ENCODE measurements at regions not wholly inside any gene's neighbourhood (a gene's known extent, or its start where the extent isn't known, plus 50 kb on each side); places are given as distances from the start of the nearest gene placed in this dataset.
"Not testable (repeated sequence)": the region's sequence is repeated elsewhere in the genome, so short reads cannot be mapped to it uniquely, and the experiment has no call there.

DNA sequence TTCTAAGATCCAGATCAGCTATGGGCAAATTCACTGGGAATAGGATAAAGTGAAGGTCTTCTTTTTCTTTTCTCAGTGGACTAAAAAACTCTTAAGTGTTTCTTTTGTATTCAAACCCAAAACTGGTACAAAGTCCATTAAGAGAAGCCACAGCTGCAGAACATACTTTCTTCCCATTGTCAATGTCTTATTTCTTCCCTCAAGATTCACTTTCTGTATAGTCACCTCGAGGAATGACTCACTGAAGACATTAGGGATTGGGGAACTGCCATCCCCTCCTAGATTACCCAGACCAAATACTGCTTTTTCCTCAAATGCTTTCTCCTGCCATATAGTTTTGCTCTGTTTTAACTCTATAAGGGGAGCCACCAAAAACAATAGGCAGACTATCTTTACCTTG, 117.4 kb upstream of the SYT13 start:
- DNase-seq: not testable (repeated sequence)

DNA sequence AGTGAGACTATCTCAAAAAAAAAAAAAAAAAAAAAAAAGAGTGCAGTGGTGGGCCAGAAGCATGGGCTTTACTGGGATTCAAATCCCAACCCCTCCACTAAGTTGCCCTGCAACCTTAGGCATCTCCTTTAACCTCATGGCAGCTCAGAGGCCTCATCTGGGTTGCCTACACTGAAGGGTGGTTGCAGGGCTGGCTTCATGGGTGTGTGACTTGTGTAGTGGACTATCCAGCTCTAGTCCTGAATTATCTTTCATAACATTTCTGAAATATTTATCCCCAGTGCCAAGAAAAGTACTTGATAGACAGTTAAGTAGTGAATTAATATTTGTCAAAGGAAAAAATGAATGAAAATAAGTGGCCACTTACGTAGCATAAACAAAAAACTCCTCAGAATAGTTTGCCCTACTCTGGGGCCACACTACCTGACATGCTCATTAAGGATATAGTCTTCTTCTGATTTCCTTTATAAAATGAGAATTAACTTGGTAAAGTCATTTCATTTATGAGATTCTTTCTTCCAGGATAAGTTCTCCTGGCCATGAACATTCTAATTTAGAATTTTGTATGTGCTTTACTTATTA, 116.0 kb upstream of the SYT13 start:
- no peak for DNase-seq

DNA sequence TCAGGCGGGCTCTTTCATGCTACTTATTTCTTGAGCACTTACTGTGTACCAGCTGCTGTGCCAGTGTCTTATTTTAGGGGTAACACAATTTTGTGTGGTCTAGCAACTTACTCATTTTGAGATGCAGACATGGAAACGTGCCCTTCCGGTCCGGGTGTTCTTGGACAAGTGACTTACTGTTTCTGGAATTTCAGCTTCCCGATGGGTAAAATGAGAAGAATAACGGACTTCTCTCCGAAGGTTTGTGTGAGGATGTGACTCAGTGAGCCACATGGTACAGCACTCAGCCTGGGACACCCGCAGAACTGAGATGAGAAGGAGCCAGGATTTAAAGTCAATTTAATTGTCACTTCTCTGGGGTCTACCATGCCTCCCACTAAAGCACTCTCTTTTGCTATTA, 114.5 kb upstream of the SYT13 start:
- no peak for DNase-seq

DNA sequence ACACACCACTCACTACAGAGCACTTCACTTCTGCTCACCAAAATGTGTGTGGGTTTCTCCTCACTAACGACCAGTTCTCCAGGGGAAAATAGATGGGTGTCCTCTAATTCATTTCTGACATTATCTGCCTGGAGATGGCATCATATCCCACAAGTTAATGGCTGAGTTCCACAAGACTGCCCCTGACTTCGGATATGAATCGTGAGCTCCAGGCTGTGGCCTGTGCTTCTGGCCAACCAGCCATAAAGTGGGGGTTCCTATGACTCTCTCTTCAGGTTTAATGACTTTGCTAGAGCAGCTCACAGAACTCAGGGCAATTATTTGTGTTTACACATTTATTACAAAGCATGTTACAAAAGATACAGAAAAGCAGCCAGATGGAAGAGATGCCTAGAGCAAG, 113.0 kb upstream of the SYT13 start:
- no peak for DNase-seq

DNA sequence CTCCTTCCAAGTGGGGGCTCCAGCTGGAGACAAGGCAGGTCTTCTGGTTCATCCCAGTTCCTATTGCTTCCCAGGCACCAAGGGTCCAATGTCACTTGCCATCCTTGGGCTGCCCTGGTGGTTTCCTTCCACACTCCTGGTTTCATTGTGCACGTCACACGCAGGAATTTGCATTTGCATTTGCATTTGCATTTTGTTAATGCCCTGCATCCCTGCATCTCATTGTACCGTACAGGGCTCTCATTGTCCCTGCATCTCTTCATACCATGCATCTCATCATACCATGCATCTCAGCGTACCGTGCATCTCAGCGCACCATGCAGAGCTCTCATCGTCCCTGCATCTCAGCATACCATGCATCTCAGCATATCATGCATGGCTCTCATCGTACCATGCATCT, 112.2 kb upstream of the SYT13 start:
- no peak for DNase-seq

DNA sequence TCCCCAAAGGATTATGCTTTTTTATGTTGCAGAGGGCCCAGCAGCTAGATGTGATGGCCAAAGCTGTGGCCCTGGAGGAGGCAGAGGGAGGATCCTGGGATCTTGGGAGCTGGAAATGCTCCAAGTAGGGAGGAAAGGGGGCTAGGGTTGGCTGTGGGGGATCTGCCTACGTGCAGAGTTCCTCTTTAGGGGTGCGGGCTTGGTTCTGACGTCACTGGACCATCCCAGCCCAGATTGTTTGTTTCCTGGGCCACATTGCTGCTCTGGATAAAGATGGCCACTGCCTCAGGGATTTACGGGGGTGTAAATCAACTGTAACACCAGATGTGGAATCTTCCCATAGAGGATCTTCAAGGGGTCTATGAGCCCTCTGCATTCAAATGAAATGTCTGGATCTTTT, 110.3 kb upstream of the SYT13 start:
- DNase-seq: no peak

DNA sequence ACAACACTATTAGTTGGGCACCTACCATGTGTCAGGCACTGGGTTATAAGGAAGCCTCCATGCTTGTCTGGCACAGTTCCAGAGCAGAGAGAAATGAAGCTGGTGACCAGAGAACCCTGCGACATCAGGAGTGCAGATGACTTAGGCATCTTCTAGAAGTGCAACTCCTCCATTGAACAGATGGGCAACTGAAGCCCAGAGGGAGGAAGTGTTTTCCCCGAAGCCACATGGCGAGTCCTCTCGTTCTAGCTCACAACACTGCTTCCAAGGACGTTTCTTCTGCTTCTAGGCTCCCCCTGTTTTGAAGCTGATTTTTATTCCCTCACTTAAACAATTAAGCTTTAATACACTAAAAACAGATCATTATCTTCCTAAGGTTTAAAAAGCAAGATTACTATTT, 109.8 kb upstream of the SYT13 start:
- no peak for DNase-seq

DNA sequence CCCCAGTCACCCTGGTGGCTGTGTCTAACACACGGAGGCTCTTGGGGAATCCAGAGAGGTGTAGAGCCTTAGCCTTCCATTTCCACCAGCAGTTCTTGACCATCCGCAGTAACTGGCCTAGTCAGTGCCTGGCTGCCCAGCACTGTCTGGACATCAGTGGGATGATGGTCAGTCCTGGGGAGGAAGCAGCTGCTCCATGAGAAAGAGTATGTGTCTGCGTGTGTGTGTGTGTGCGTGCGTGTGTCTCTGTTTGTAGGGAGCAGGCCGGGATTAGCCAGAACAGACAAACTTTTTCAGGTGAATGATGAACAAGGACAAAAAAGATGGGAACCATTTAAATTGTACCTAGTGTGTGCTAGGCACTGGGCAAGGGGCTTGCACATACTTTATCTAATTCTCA, 109.3 kb upstream of the SYT13 start:
- no peak for DNase-seq

DNA sequence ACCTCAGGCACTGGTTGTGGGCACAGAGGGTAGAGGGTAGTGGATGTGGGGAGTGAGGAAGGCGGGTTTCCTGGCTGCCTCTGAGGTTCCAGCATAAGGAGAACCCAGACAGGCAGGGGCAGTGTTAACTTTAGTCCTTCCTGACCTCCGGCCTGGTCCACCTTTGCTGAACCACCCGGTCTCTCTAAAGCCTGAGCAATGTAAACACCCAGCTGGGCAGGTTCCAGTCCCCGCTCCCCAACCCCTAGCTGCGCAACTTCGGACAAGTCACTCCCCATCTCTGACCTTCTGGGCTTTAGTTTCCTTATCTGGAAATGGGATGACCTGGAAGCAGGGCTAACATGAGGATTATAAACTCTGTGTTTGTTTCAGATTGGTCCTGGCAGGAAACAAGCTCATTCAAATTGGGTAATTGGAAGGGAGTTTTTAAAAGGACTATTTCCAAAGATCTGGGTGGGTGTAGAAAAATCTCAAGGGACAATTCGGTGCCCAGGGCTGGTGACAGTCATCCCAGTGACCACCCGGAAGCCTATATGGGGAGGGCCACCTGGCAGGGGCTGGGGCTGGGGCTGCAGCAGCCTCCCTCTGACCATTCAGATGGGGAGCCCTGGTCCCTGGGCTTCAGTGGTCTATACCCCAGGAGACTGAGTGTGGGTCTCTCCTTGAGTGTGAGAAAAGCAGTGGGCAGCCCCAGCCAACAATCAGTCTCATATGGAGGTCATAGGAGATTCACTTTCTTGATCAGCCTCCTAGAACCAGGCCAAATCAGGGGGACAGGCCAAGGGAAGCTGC, 108.3 kb upstream of the SYT13 start:
- DNase-seq: no peak

DNA sequence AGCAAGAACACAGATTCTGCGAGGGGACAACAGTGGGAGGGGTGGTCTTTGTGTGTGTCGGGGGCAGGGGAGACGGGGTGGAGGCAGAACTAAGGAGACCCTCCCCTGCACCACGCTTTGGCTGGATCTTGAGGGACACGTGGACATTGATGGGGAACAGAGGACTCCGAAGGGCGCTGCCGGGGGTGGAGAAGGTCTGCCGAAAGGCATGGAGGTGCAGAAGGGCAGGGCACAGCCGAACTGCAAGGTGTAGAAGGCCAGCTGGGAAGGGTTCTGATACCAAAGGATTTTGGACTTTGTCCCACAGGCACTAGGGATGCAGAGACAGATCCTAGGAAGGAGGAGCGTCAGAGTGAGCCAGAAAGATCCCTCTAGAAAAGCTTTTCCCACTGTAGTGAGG, 107.7 kb upstream of the SYT13 start:
- no peak for DNase-seq

DNA sequence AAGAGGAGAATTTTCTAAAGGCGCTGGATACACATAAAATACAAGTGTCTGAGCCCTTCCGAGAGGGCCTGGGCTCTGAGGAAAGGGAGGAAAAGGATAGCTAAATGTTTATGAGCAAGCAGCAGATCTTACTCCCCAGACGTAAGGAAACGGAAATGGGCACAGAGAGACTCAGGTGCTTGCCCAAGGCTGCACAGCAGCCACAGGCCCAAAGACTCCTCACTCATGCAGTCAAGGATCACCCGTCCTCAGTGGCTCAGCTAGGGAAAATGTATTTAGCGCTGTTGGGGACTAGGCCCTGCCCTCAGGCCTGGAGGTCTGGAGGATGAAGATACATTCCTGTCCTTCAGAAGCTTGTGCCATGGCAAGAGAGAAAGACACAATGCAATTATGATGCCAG, 107.2 kb upstream of the SYT13 start:
- no peak for DNase-seq

DNA sequence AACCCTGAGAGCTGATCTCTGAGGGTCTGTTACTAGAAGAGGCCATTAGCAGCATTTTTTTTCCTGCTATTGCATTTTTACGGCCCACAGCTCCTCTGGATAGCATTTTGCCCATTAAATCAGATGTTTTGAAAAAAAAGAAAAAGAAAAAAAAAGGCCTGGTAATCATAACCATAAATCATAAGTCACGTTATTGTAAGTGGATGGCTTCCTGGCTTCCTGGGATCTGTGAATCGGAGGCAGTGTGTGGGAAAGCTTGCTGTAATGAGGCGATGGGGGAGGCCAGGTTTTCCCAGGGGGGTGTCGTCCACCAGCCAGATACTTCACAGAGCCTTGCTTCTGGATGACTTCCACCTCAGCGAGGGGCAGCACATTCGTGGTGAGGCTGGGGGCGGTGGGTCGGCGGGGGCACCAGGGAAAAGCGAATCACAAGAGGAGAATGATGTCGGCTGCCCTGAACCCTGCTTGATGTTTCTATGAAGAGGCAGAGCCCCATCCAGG, 106.5 kb upstream of the SYT13 start:
- DNase-seq: no peak

DNA sequence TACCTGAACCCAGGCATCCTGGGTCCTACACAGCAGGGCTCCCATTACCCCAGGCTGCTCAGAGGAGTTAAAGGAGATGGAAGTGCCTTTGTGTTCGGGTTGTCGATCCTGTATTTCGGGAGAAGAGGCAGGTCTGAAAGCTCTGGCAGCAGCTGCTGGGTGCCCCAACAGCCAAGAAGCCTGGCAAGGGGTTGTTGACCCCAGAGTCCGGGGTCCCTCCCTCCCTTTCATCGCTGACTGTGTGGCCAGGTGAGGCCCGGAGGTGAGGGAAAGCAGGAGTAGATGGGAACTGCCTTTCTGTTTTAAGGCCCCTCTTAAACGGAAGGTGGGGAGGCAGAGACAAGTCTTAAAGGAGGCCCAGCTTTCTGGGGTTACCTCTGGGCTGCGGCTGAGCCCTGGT, 106.0 kb upstream of the SYT13 start:
- no peak for DNase-seq

DNA sequence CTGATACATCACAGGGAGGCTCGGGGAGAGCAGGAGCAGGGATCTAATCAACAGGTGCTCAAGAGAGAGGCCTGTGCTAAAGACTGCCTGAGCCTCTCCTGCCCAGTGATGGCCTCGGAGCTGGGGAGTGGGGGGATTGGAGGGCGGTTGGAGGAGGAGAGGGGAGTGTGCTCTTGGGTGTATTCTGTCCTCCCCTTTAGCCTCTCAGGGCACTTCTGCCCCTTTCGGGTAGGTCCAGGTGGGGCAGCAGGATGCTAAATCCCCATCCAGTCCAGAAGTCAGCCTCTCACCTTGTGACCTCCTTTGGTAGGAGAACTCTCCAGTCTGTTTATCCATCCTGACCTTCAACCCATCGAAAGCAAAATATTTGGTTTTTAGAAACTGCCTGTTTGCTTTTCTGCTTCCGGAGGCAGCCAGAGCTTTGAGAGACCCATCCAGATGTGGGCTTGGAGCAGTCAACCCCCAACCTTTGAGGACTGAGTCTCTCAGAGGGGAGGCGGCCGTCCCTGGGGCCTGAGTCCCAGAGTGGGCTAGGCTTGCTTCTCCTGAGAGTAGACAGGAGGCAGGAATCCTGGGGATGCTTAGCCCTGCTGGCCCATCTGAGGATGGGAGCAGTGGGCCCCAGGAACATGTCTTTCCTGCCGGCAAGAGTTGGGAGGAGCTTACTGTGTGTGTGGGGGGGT, 105.2 kb upstream of the SYT13 start:
- DNase-seq: no peak

DNA sequence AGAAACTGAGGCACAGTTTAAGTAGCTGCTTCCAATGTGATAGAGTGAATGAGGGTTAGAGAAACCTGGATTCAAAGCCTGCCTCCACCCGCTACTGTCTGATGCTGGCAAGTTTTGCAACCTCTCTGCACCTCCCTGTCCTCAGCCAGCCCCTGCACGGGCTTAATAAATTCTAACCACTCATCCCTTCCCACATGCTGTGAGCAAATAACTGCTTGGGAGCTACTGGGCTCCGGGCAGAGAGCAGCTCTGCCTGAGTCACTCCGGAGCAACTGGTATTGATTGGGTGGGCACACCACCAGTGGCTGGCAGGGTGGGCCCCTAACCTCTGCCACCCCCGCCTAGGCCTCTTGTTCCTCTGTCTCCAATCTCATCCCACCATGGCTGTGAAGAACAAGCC, 104.3 kb upstream of the SYT13 start:
- no peak for DNase-seq

DNA sequence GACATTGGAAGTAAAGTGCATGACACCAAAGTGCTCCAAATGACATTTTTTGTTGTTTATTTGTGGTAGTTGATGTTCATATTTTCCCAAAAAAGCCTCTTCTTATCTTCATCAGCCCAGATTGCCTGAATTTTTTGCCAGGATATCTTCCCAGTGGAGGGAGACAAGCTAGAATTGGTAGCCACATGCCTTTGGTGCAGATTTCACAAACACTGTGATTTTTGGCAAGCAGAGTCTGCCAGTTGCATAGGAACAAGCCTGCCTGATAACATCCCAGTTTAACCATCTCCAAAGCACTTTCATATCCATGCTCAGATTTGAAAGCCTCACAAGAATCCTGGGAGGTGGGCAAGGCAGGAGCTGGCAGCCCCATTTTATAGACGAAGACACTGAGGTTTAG, 102.3 kb upstream of the SYT13 start:
- DNase-seq: no peak

DNA sequence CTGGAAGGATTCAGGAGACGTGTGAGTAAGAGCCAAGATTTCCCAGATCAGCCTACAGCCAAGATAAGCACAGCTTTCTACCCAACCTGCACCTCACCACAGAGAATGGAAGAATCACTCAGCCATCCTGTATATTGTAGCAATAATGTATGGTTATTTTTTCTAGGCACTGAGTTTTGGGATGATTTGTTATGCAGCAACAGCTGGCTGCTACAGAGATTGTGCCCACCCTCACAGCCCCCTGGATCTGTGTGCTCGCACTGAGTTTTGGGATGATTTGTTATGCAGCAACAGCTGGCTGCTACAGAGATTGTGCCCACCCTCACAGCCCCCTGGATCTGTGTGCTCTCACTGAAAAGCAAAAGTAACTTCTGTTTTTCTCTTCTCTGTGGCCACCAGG, 101.7 kb upstream of the SYT13 start:
- DNase-seq: not testable (repeated sequence)

DNA sequence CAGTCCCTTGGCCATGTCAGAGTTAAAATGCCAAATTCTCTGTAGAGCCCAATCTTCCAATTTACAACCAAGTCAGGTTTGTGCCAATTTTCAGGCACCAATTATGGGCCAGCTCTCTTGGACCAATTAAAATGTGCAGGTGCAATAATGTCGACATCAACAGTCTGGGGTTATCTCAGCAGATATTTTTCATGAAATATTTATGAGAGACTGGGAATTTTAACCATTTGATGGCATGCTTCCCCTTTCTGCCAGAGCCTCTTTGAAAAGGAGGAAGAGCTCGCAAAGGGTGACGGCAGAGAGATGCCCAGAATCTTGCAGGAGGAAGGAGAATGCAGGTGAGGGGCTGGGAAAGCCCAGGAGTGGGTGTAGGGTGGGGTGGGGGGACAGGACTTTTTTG, 100.8 kb upstream of the SYT13 start:
- DNase-seq: no peak

DNA sequence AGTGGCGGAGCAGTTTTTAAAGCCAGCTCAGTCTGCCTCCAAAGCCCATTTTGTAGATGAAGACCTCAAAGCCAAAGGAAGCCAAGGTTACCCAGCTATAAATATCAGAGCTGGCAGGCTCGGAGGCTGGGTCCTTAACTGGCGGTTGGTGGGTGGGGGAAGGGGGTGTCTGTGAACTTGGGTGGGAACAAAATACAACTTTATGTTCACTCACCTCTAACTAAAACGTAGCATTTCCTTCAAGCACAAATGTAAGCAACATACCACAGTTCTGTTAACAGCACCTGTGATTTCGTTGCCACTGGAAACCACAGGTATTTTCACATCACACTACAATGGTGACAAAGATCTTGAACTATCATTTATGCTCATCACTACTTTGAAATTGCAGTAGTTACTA, 99.7 kb upstream of the SYT13 start:
- peak; percentile 8 for DNase-seq

DNA sequence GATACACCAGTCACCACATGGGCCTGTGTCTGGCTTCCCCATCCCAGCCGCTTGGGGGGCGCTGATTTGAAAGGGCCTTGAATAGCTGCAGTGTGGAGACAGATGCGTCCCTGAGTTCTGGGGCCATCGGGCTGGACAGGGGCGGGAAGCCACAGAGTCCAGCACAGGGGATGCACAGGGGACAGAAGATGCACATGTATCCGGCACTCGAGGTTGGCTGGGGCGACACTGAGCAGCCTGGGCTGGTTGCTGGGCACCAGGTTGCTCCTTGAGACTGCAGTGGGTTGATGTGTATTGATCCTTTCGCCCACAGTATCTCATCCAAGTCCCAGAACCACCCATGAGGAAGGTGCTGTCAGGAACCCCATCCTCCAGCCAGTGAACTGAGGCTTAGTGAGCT, 99.3 kb upstream of the SYT13 start:
- no peak for DNase-seq

DNA sequence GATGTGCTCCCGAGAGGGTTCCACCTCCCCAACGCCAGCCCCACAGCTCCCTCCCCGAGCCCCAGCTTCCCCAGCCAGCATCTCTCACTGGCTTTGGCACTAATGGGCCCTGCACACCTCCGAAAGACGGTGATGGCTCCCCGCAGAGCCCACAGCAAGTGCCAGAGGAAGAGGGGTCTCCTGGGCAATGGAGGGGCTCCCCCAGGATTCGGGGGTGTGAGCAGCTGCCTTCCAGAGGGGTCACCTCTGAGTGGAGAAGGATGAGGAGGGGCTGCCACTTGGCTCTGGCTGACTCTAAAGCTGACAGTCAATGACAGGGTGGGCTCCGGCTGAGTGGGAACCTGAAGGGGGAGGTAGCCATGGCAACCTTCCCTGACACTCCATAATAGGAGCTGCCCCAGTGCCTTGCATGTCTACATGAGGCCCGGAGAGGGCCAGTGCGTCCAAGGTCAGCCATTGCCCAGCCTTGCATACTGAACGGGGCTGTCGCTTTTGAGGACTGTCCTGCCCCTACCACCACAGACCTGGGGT, 98.6 kb upstream of the SYT13 start:
- no peak for DNase-seq

DNA sequence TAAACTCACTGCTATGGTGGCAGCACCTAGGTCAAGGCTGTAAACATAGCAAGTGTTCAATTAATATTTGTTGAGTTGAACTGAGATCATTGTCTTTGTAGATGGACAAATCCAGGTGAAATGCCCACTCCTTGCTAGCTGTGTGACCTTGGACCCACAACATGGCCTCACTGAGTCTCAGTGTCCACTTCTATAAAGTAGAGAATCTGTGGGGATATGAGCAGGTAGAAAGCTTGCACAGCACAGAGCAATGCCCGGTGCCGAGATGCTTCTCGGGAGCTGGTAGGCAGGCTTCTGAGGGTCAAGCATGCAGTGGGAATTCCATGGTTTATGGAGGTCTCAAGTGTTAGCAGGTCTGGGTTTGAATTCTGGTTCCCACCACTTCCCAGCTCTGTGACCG, 97.9 kb upstream of the SYT13 start:
- DNase-seq: no peak

DNA sequence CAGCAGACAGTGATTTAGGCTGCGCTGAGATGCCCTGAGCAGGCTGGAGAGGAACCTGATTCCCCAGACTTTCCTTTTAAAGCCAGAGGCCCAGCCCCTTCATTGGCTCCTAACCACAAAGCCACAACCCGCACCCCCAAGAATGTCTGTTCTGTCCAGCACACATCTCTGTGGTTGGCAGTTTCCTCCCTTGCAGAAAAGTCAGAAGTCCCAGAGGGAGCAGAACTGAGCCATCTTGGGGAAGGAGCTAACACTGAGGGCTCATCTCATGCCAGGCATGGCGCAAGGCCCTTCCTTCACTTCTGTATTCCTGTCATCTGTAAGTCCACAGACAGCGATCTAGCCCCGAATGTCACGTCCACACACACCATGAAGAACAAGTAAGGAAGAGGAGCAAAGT, 97.1 kb upstream of the SYT13 start:
- no peak for DNase-seq
